GM21786 (cell line): ENCODE measurements at regions not wholly inside any gene's neighbourhood (a gene's known extent, or its start where the extent isn't known, plus 50 kb on each side); places are given as distances from the start of the nearest gene placed in this dataset.

ENCODE experiments used
- ATAC-seq: cut with Tn5 transposase; IDR thresholded peaks from one replicate; pipeline ENCODE4 v1.9.1; 2021; ENCODE audit not compliant: unreplicated experiment

GRCh38 chr4:53695540-53696463 lies 104.5 kb upstream of the LNX1 start:
- peak; percentile 87 for ATAC-seq

- ATAC-seq = no peak
Observed at GRCh38 chr4:53694666-53695065, 103.4 kb upstream of the LNX1 start.

DNA sequence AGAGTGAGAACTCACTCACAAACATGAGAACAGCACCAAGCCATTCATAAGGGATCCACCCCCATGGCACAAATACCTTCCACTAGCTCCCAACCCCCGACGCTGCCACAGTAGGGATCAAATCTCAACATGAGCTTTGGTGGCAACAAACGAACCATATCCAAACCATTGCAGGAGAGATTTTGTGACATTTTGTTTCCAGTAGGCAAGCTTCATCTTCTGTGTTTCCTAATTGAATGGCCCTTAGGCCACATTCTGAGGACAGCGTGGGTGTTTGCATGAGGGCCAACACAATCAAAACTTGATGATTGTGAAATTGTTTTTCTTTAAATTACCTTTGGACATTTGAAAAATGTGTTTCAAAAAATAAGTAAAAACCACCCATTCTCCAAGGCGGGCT lies 102.6 kb upstream of the LNX1 start:
- no peak for ATAC-seq

DNA sequence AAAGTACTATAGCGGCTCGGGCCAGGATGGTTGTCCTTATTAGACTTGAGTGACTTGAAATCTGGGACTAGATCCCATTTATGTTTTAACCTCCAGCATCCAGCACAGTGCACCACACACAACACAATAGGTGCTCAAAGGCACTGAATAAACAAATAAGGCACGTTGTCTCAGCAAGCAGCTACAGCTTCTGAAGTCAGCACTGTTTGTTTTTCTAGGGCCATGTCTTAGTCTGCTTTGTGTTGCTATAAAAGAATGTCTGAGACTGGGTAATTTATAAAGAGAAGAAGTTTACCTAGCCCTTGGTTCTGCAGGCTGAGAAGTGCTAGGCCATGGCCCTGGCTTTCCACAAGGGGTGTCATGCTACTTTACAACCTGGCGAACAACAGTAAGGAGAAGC lies 102.1 kb upstream of the LNX1 start:
- no peak for ATAC-seq

- peak; percentile 90 for ATAC-seq
Observed at GRCh38 chr4:53688186-53688790, 97.0 kb upstream of the LNX1 start.

DNA sequence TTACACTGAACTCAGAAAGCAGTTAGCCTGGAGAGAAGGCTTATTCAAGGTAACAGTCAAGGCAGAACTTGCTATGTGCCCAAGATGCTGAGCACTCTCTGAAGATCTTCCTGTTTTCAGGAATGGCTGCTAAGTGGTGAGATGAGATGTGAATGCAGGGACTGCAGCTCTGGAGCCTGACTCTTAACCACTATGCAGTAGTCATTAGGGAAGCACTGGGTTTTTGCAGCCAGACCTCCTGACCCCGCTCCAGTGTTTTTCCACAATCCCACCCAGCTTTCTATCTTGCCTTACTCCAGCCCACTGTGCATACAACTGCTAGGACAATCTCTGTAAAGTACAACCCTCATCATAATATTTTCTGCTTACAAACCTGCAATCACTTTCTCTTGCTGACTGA lies 95.2 kb upstream of the LNX1 start:
- no peak for ATAC-seq

GRCh38 chr4:53684136-53685130 lies 93.1 kb upstream of the LNX1 start:
- ATAC-seq = no peak

GRCh38 chr4:53682908-53683307 lies 91.6 kb upstream of the LNX1 start:
- ATAC-seq = no peak

DNA sequence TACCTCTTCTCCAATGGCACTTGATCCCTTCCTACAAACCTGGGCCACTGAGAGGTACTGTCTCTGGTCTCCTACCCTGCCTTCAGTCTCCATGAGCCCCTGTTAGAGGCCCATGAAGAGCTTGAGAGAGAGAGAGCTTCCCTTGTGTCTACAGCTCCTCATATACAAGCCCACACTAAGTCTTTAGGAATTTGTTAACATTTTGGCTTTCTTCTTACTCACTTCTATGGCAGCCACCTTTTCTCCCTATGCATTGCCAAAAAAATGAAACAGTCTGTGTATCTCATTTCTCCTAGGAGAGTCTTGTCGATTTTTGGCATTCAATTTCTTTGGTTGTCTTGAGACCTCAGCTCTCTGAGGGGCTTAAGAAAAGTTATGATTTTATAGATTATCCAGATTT lies 90.9 kb upstream of the LNX1 start:
- ATAC-seq = no peak

- ATAC-seq = no peak
Observed at GRCh38 chr4:53680598-53680997, 89.3 kb upstream of the LNX1 start.

DNA sequence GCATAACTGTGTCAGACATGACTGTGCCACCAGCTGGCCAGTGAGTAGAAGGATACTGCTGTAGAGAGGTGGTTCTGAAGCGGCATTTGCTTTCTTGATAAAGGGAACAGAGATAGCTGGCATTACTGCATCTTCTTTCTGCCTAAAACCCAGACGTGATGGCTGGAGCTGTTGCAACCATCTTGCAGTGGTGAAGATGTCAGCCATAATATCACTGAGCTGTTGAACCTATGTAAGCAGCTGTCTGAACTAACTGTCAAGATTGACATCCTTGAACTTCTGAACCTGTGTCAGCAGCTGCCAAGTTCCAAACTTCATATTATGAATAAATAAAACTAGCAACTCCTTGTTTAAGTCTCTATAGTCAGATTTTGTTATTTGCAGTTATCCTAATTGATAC lies 88.9 kb upstream of the LNX1 start:
- no peak for ATAC-seq

DNA sequence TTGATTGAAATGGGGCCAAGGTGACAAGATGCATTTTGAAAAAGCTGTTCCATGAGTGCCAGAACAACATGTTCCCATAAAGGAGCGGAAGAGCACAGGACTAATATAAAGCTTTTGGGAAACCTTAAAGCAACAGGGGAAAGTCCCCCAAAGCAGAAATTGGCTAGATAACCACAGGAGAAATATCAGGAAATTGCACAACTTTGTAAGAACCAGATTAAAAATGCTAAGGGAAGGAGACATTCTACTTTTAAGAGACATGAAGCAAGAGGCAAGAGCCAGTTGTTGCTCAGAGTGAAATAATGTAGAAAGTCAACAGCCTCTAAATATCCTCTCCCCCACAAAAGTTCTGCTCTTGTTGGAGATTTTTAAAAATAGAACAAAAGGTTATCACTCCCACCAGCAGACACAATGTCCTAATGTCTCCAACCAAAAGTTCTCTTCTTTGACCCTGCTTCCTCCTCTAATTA lies 85.2 kb upstream of the LNX1 start:
- ATAC-seq = no peak

DNA sequence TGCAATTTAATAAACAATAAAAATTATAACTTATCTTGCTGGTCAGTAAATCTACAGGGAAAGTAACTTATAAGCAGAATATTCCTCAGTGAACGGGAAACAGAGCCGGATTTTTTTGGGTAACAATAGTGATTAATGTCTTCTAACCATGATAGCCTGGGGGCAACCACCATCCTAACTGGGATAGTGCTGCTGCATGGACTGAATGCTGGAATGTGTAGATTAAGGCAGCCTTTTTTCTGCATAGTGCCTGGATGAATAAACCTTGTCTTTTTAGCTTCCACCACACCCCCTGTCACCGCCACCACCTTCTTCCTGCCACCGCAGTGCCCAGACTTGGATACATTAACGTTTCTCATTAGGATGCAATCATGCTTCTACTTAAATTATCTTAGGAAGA lies 83.6 kb upstream of the LNX1 start:
- no peak for ATAC-seq

- no peak for ATAC-seq
Observed at GRCh38 chr4:53672873-53673272, 81.6 kb upstream of the LNX1 start.

- ATAC-seq = no peak
Observed at GRCh38 chr4:53671757-53672156, 80.5 kb upstream of the LNX1 start.

- ATAC-seq = no peak
Observed at GRCh38 chr4:53659737-53660136, 68.5 kb upstream of the LNX1 start.

GRCh38 chr4:53659112-53659511 lies 67.8 kb upstream of the LNX1 start:
- no peak for ATAC-seq

DNA sequence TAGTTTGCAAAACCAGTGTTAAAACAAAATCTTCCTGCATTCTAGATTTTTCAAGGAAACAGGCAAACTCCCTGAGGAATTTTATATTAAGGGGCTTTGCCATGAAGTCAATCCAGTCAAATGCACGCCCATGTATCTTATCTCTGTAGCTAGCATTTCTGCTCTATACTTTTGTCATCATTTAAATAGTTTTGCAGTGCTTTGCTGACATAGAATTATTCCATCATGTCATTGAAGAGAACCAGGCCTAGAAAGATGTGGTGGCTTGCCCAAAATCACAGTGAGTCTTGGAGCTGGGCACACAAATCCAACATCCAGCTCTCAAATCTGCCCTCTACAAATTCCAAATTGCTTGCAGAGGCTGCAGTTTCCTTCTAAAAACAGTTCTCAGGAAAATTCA lies 66.7 kb upstream of the LNX1 start:
- ATAC-seq = no peak

- no peak for ATAC-seq
Observed at GRCh38 chr4:53656421-53656981, 65.2 kb upstream of the LNX1 start.

DNA sequence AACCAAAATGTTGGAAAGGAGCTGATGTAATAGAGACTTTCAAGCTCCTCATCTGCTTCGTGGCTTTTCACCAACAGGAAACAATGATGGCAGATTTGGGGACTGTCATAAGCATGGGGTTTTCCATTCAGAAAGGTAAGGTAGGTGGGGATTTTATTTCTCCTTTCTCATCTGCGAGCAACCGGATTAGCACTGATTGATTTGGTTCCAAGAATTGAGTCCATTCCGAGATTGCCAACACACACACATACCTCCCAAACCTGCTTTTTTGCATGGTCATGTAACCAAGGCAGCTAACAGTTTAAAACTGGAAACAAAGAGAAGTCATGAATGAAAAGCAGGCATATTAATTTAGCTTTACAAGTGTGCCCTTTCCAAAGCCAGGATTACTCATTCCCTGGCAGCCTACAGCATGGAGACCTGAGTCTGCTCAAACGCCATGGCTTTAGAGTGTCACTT lies 63.0 kb upstream of the LNX1 start:
- ATAC-seq = no peak
